Activated CD4-positive, alpha-beta T cell treated with anti-CD3 and anti-CD28 coated beads for 24 hours (primary cell): ENCODE measurements at regions not wholly inside any gene's neighbourhood (a gene's known extent, or its start where the extent isn't known, plus 50 kb on each side); places are given as distances from the start of the nearest gene placed in this dataset.
A peak's percentile ranks its signal among the peaks of the same experiment; 100 is the strongest.

Source experiments
- DNase-seq, 2 donors: peaks; one replicate each; pipeline ENCODE4 v3.0.0-alpha.2; 2020; ENCODE audit warnings: low read depth in 2 of 2

DNA sequence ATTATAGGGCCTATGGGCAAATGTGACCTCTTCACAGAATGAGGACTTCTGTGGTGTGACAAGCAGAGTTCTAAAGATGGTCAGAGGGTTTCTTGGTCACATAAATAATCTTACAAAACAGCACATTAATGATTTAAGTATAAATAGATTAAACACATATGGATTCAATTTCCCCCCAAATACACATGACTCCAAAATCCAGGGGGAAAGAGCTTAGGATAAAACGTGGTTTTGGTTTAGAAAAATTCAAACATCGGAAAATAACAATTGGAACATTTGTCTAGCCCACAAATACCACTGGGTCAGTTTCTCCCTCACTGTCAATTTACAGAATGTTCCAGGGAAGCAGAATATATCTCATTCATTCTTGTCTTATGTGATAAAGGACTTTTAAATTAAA is 283.1 kb downstream of the COG6 start:
- DNase-seq, result no peak

DNA sequence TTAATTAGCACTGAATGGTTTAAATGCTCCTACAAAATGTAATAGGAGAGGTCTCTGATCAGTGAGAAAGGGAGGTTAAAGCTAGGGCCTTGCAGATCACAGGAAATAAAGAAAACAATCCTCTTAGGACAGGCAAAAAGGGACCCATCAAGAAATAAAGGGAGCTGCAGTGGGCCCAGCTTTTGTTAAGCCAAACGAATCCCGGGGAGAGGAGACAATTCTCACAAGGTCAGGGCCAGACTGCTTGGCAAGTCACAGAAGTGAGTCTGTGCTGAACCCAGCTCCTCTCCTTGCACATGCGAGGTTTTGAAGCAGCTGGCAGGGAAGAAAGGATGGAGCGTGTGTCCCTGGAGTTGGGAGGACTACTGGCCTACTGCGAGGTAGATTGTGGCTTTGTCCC is 285.8 kb downstream of the COG6 start:
- DNase-seq, result no peak

DNA sequence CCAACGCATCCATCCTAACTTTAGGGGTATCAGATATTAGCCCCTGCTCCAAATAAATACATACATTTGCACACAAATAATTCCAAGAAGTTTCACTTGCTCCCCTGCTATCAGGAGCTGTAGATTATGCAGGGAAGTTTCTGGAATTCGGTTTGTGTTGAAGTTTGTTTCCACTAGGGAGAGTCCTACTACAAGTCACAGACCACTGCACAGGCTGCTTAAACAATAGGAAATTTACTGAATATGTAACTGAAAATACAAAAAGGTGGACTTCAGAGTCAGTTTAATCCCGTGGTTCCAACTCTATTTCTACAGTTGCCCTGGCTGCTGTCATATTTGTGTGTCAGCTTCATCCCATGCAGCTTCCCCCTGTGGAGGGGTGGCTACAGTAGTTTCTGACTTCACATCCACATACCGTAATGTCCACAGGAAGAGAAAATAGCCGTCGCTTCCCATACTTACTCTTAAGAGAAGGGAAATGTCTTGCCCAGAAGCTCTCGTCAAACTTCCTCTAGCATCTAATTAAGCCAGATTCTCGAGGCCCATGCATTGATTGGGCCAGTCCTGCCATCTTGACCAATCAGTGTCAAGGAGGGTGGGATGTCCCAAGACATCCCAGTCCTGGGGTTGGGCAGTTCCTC is 286.6 kb downstream of the COG6 start:
- DNase-seq, result no peak

DNA sequence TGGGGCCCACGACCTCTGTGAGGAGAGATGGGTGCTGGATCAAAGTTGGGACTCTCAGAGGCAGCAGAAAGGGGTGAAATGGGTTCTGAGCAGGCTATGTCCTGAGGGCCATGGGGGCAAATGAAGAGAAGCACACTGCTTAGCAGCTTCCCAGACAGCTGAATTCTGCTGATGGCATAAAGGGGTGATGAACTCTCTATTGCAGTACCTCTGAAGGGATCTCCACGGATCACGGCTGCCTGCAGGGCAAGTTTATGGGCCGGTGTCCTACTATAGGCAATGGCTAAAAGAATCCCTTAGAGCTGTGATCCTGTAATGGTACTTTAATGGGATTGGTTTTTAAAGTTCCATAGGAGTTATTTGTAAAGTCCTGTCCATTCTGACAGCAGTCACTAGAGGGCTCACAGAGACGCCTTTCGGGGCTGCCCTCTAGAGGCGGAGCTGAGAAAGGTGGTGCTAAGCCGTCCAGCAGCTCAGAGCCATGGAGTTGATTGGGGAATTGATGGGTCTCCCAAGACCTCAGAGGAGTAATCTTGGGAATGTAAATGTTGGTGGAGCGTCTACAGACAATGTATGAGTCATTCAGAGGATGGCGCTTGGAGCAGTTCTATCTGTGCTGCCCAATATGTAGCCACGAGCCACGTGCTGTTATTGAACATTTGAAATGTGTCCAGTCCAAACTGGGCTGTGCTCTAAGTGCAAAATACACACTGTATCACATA is 287.3 kb downstream of the COG6 start:
- DNase-seq, result peak; percentile 55 to 57

GRCh38 chr13:39943711-39944110 is 288.2 kb downstream of the COG6 start:
- no peak for DNase-seq

GRCh38 chr13:39945226-39945625 is 289.8 kb downstream of the COG6 start:
- no peak for DNase-seq

GRCh38 chr13:39946769-39947168 is 291.3 kb downstream of the COG6 start:
- DNase-seq, result no peak

- no peak for DNase-seq
Measured at GRCh38 chr13:39951301-39951700, 295.8 kb downstream of the COG6 start.

- no peak for DNase-seq
Measured at GRCh38 chr13:39952249-39953233, 297.1 kb downstream of the COG6 start.

DNA sequence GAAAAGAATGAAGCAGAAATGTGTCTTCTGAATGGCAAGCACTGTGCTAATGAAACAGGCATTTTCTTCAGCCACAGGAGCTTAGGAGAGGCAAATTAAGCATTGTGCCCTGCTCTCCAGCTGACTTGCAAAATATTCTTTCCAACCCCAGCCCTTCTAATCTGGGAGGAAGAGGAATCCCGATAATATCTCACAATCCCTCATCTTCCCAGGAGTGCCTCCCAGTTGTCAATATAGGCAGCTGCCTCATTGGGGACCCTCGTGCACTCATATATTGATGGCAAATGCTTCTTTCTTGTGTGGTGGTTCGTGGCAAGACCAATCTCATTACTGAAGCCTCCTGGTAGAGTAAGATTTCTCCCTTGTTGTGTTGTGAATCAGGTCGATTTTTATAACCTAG is 299.0 kb downstream of the COG6 start:
- DNase-seq, result no peak

DNA sequence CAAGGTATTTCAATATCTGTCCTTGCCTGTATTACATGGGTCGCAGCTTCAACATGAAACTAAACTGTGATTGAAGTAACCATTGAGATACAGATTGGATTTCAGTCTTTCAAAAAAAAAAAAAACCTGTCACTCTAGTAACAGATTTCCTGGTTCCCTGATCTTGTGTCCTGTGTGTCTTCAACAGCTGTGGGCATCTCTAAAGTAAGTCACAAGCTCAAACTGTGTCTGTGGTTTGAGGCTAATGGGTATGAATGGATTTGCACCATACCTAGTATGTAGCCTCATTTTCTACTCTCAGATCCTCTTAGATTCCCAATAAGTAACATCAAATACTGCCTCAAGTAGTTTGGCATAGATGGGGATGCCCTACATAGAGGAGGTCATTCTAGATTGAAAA is 300.1 kb downstream of the COG6 start:
- no peak for DNase-seq

DNA sequence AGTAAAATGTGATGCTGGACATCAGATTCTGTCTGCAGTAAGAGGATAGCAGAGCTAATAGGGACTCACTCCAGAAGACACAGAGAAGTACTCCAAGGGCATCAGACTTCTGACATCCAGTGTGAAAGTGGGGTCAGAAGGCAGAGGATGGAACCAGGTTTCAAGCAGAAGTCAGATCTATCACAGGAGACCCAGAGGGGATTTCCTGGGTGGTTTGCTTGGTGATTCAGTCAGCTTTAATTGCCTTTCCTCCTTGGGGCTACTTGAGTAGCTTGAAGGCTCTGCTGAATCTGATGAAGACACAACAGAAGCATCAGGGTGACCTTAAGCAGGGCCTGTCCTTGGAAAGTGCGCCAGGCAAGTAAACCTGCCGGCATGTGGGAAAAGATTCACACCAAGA is 300.6 kb downstream of the COG6 start:
- peak in 1 of 2 donors; percentile 29 for DNase-seq

DNA sequence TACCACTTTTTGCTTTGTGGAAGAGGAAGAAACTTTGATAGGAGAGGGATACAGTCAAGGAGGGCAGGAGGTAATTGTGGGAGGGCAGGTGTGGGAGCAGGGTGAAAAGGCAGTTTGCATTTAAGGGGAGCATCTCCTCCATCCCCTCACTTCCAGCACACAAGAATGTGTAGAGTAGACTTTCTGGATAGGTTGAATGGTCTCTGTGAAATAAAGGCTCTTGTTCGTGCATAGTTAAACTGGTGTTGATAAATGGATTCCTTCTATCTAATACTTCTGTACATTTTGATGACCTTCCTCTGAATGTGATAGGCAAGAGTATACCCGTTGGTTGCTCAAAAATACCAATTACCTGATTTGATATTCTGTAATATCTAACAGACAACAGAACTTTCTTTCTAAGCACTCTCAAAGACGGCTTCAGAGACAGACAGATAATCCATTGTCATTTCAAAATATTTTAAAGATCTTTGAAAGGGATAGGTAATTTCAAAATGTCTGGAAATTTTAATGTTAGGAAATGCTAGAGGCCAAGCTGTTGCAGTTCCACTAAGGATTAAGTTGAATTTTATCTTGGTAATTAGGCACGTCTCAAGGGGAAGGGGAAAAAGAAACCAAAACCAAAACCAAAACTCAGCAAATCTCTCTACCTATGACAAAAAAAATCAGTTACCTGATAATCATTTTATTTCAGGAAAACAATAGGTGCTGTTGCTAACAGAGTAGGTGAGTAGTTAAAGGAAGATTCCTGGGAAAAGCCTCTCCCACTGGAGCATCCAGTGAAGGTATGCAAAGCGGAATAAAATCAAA is 302.6 kb downstream of the COG6 start:
- DNase-seq, result no peak

GRCh38 chr13:39959497-39960144 is 304.2 kb downstream of the COG6 start:
- no peak for DNase-seq

GRCh38 chr13:39960191-39960590 is 304.7 kb downstream of the COG6 start:
- no peak for DNase-seq

DNA sequence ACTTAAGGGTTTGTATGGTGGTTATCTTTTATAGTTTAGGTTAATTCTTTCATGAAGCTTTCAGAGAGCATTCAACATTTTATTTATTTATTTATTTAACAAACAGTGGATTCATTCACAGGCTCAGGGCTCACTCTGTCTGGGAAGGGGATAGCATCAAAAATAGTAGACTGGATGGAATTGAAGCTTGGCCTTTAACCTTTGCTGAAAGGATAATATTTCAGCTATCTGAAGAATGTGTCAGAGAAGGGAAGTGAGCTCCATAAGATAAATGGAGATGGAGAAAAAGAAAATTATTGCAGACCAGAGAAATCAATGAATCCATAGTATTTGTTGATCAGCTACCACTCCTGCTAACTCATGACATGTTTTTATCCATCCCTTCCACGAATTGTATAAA is 305.6 kb downstream of the COG6 start:
- DNase-seq, result no peak

- no peak for DNase-seq
Measured at GRCh38 chr13:39963612-39964011, 308.1 kb downstream of the COG6 start.

DNA sequence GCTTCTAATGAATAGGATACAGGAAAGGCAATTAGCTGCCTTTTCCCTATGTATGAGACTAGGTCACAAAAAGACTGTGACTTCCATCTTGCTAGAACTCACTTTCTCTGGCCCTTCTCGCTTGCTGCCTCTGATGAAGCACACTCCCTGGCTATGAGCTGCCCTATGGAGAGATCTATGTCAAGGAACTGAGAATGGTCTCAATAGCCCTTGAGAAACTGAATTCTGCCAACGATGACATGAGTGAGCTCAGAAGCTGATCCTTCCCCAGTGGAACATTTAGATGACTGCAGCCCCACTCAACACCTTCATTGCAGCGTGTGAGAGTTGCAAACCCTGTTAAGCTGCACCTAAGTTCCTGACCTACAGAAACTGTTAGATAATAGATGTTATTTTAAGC is 309.8 kb downstream of the COG6 start:
- no peak for DNase-seq

DNA sequence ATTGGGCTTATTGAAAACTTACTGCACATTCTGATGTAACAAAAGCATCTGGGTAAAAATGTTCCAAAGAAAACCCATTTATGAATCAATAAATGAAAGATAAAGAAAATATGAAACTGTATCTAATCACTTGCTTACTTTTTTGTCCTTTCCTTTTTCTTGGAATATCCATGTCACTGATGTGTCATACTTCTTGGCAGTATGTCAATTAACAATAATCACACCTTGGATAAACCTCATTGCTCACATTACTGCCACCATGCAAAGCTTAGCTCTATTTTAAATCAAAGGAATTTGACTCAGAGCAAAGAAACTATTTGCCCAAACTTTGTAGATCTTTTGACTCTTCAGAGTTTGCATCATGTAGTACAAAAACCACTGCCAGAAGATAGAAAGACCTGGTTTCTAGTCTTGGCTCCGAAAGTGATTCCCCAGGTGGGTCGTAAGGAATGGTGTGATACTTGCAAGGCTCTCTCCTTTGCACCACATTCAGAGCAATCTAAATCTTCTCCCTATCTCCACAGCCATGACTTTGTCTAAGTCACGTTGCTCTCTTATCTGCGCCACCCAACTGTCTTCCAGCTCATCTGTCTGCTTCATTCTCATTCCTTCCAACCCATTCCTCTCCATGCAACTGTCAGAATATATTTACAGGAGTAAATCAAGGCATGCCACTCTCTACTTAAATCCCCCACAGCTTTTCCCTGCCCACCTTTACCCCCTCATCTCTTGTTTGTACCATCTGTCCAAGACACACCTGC is 311.9 kb downstream of the COG6 start:
- no peak for DNase-seq
